ENCODE measurements at regions not wholly inside any gene's neighbourhood (a gene's known extent, or its start where the extent isn't known, plus 50 kb on each side); places are given as distances from the start of the nearest gene placed in this dataset.

DNA sequence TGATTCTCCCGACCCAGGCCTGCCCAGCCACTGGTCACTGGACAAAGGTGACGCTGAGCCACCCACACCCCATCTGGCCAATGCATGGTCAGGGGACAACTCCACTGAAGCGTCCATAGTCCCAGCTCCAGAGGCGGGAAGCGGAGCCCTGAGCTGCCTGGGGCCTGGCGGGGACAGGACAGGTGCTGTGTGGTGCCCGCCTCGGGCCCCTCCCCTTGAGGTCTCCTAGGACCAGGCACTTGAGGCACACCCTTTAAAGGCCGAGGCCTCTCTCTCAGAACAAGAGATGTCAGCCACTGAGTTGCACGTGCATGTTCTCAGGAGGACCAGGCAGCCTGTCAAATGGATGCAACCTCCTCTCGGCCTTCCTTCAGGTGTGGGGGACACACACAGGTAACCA lies 52.5 kb upstream of the PPP2R2D start:
- TF ChIP-seq CTCF (IDR thresholded peaks at IDR 0.05): no peak
- no peak for TF ChIP-seq POLR2A (IDR thresholded peaks at IDR 0.05)

Measured in body of pancreas (tissue), 4 donors.